Neural crest cell (in vitro differentiated cells): ENCODE measurements at regions not wholly inside any gene's neighbourhood (a gene's known extent, or its start where the extent isn't known, plus 50 kb on each side); places are given as distances from the start of the nearest gene placed in this dataset.
A peak's percentile ranks its signal among the peaks of the same experiment; 100 is the strongest.

Experiments used
- DNase-seq: peaks from one replicate; pipeline ENCODE4 v3.0.0; 2021; ENCODE audit warnings: low read depth, mixed read lengths, low spot score
- H3K27ac Mint-ChIP-seq: one replicate; pipeline ENCODE4 v1.8.0; 2021; ENCODE audit warnings: mild to moderate bottlenecking, mixed read lengths; ENCODE audit not compliant: unreplicated experiment
- H3K27me3 Mint-ChIP-seq: 2 replicates; pipeline ENCODE4 v1.8.0; 2021; ENCODE audit warnings: low read depth, mild to moderate bottlenecking, mixed read lengths
- H3K36me3 Mint-ChIP-seq: 2 replicates; pipeline ENCODE4 v1.8.0; 2021; ENCODE audit warnings: low read depth, mild to moderate bottlenecking, mixed read lengths
- H3K4me1 Mint-ChIP-seq: 2 replicates; pipeline ENCODE4 v1.8.0; 2021; ENCODE audit warnings: mixed read lengths
- H3K4me3 Mint-ChIP-seq: one replicate; pipeline ENCODE4 v1.8.0; 2021; ENCODE audit warnings: mild to moderate bottlenecking, mixed read lengths
- H3K9me3 Mint-ChIP-seq: 2 replicates; pipeline ENCODE4 v1.8.0; 2021; ENCODE audit warnings: mixed read lengths
- CTCF ChIP-seq: fragments of 200-600 bp; sonication (generic); conservative IDR thresholded peaks from 2 replicates; pipeline ENCODE4 v1.5.0; 2021; ENCODE audit warnings: antibody characterized with exemption, mild to moderate bottlenecking

GRCh38 chr13:70630247-70630646, 522.0 kb upstream of the KLHL1 start:
- no peak for TF ChIP-seq CTCF
- DNase-seq: no peak
- Mint-ChIP-seq H3K27ac (no peak overlapping the region), H3K4me3 (no peak overlapping the region), H3K9me3 (no peaks in the 10 kb centered on the region), H3K27me3 (no peaks in the 10 kb centered on the region), H3K36me3 (no peaks in the 10 kb centered on the region), H3K4me1 (no peaks in the 10 kb centered on the region)

- peak; percentile 75 for TF ChIP-seq CTCF
- Mint-ChIP-seq H3K4me1 (peaks cover 13% of the 10 kb centered on the region), H3K27me3 (no peaks in the 10 kb centered on the region), H3K27ac (no peak overlapping the region), H3K4me3 (no peak overlapping the region), H3K9me3 (no peaks in the 10 kb centered on the region), H3K36me3 (no peaks in the 10 kb centered on the region)
- DNase-seq: no peak
Measured at GRCh38 chr13:70623239-70623638, 515.0 kb upstream of the KLHL1 start.

- no peak for DNase-seq
- Mint-ChIP-seq H3K4me1 (peaks cover 13% of the 10 kb centered on the region), H3K36me3 (no peaks in the 10 kb centered on the region), H3K27me3 (no peaks in the 10 kb centered on the region), H3K27ac (no peak overlapping the region), H3K4me3 (no peak overlapping the region), H3K9me3 (no peaks in the 10 kb centered on the region)
- TF ChIP-seq CTCF: no peak
Measured at GRCh38 chr13:70622796-70623195, 514.5 kb upstream of the KLHL1 start.

- H3K9me3 Mint-ChIP-seq: no peaks in the 10 kb centered on the region
- DNase-seq: no peak
- H3K36me3 Mint-ChIP-seq: no peaks in the 10 kb centered on the region
- peaks cover 13% of the 10 kb centered on the region for H3K4me1 Mint-ChIP-seq
- no peak overlapping the region for H3K4me3 Mint-ChIP-seq
- H3K27ac Mint-ChIP-seq: no peak overlapping the region
- TF ChIP-seq CTCF: no peak
- no peaks in the 10 kb centered on the region for H3K27me3 Mint-ChIP-seq
Measured at GRCh38 chr13:70619936-70620335, 511.7 kb upstream of the KLHL1 start.

GRCh38 chr13:70616847-70617246, 508.6 kb upstream of the KLHL1 start:
- H3K36me3 Mint-ChIP-seq: no peaks in the 10 kb centered on the region
- H3K9me3 Mint-ChIP-seq: no peaks in the 10 kb centered on the region
- H3K27ac Mint-ChIP-seq: no peak overlapping the region
- H3K4me3 Mint-ChIP-seq: no peak overlapping the region
- no peak for TF ChIP-seq CTCF
- DNase-seq: no peak
- no peaks in the 10 kb centered on the region for H3K4me1 Mint-ChIP-seq
- H3K27me3 Mint-ChIP-seq: no peaks in the 10 kb centered on the region

- no peaks in the 10 kb centered on the region for H3K36me3 Mint-ChIP-seq
- no peak for DNase-seq
- H3K4me3 Mint-ChIP-seq: no peak overlapping the region
- H3K27ac Mint-ChIP-seq: no peak overlapping the region
- no peaks in the 10 kb centered on the region for H3K27me3 Mint-ChIP-seq
- no peaks in the 10 kb centered on the region for H3K4me1 Mint-ChIP-seq
- H3K9me3 Mint-ChIP-seq: no peaks in the 10 kb centered on the region
- TF ChIP-seq CTCF: peak; percentile 69
Measured at GRCh38 chr13:70613295-70613694, 505.0 kb upstream of the KLHL1 start.
